HCEC 1CT (cell line): ENCODE measurements at regions not wholly inside any gene's neighbourhood (a gene's known extent, or its start where the extent isn't known, plus 50 kb on each side); places are given as distances from the start of the nearest gene placed in this dataset.
A peak's percentile ranks its signal among the peaks of the same experiment; 100 is the strongest.

Source experiments
- DNase-seq: peaks from one replicate; pipeline ENCODE4 v3.0.0-alpha.2; 2017

GRCh38 chr17:412211-413015 is 59.8 kb upstream of the RPH3AL start:
- peak; percentile 55 for DNase-seq

DNA sequence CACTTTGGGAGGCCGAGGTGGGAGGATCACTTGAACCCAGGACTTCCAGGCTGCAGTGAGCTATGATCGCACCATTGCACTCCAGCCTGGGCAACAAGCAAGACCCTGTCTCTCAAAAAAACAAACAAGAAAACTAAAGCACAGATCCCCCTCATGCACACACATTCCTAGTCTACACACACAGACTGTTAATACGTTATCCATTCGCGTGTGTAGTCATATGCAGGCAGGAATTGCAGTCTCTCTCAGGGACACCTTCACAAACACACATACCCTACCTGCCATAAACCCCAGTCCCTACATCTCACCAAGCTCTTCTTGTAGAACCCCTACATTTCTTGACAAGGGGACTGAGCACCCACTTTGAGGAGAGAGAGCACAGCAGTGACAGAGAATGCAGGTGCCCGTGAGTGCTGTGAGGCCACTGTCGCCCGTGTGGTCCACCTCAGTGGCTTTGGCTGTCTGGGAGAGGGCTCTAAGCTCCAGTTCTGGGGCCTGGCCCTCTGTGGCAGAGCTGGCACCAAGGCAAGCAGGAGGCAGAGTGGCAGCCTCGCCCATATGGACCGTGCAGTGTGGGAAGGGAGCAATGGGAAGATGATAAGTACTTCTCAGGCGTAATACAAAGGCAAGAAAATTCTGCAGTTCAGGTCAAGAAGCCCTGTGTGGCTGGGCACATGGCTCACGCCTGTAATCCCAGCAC is 59.0 kb upstream of the RPH3AL start:
- DNase-seq = no peak

- no peak for DNase-seq
Observed at GRCh38 chr17:410543-411401, 58.2 kb upstream of the RPH3AL start.

DNA sequence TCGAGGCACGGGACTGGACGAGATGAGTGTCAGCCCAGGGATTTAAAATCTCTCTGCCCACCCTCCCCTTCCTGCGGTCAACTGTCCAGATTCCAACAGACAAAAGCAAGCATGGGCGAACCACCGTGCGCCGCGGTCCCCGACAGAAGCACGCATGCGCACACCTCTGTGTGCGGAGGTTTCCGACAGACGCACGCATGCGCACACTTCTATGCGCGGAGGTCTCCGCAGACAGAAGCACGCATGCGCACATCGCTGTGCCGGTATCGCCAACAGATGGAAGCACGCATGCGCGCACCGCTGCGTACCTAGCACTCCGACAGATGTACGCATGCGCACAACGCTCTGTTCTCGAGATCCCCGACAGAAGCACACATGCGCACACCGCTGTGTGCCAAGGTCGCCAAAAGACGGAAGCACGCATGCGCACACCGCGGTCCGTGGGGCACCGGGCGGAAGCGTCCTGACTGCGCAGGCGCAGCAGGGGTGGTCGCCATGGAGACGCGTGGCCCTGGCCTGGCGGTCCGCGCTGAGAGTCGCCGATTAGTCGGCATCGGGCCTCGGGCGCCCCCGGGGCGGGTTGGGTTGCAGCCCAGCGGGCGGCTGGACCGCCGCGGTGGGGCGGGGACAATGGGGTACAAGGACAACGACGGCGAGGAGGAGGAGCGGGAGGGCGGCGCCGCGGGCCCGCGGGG is 57.4 kb upstream of the RPH3AL start:
- DNase-seq = peak; percentile 94

DNA sequence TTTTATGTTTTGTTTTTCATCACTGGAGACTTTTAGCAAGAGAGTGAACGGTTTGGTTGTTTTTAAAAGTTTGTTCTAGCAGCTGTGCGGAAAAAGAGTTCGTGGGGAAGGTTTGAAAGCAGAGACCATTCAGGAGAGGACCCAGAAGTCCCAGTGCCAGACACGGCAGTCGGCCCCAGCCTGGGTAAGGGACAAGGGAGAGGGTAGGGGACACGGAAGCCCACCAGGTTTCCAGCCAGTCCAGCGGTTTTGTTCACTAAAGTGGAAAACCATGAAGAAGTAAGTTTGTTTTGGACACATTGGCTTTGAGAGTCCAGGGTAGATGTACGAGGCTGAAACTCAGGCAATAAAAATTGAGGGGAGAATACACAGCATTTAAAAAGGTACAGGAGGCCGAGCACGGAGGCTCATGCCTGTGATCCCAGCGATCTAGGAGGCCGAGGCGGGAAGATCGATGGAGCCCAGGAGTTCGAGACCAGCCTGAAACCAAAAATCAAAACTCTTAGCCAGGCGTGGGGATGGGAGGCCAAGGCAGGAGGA is 56.8 kb upstream of the RPH3AL start:
- no peak for DNase-seq

DNA sequence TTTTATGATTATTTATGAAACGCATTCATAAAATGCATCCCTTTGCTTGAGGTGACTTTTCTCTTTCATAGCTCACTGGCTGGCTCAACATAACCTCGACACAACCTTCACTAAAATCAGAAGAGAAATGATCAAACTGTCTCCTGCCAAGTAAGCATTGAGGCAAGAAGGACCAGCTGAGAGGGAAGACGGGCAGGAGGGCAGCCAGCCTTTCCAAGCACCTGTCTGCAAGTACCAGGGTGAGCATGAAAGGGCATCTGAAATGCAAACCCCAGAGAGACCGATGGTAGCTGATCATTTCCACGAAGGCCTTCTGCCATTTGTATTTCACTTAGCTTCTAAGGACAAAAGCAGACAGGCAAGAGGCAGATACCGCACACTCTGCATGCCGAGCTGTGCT is 52.1 kb upstream of the RPH3AL start:
- no peak for DNase-seq
